ENCODE measurements at regions not wholly inside any gene's neighbourhood (a gene's known extent, or its start where the extent isn't known, plus 50 kb on each side); places are given as distances from the start of the nearest gene placed in this dataset.
"Not testable (repeated sequence)": the region's sequence is repeated elsewhere in the genome, so short reads cannot be mapped to it uniquely, and the experiment has no call there.

- H2AFZ ChIP-seq (ENCODE audit: low read depth, low read length); H3K9me3 ChIP-seq (ENCODE audit: control insufficient read depth, low read length); H3K23ac ChIP-seq (ENCODE audit: low read length in 2 of 2); H4K91ac ChIP-seq (ENCODE audit: low read length); H3K4me1 ChIP-seq (ENCODE audit: control insufficient read depth, insufficient read depth, low read depth, low read length); H2BK15ac ChIP-seq (ENCODE audit: low read depth, poor library complexity, severe bottlenecking); H3K18ac ChIP-seq (ENCODE audit: low read depth in 1 of 2, low read length in 2 of 2); H3K79me1 ChIP-seq (replicated peaks; ENCODE audit: low read length, poor library complexity, severe bottlenecking); H3K4me2 ChIP-seq (ENCODE audit: low read length, poor library complexity, severe bottlenecking); H3K27me3 ChIP-seq (ENCODE audit: control insufficient read depth in 1 of 2, insufficient read depth in 1 of 2, low read length in 2 of 2); H2BK120ac ChIP-seq (ENCODE audit: low read depth, low read length); H3K27ac ChIP-seq (ENCODE audit: low read length, poor library complexity, severe bottlenecking); H2BK5ac ChIP-seq (ENCODE audit: low read depth, low read length, poor library complexity, severe bottlenecking); H3K9ac ChIP-seq (ENCODE audit: low read length); H2AK5ac ChIP-seq (ENCODE audit: low read length, severe bottlenecking); H2BK12ac ChIP-seq (ENCODE audit: low read length in 2 of 2); H3K4ac ChIP-seq (ENCODE audit: low read depth in 1 of 2, low read length in 2 of 2); H3K36me3 ChIP-seq (ENCODE audit: control insufficient read depth in 1 of 2, insufficient read depth in 2 of 2, low read depth in 1 of 2, low read length in 2 of 2); H3K14ac ChIP-seq (ENCODE audit: low read length in 2 of 2); H3K4me3 ChIP-seq (ENCODE audit: insufficient read depth in 1 of 2, low read depth in 1 of 2, low read length in 2 of 2); H4K8ac ChIP-seq (ENCODE audit: low read length); DNase-seq: not testable (repeated sequence)
- WGBS, result 45% methylated on average over 8 of the region's 9 CpGs
Observed at GRCh38 chr2:64253421-64253820, 109.2 kb upstream of the PELI1 start.

GRCh38 chr2:64258566-64258965, 114.3 kb upstream of the PELI1 start:
- no peaks in the 10 kb centered on the region for H3K79me1 ChIP-seq (replicated peaks; ENCODE audit: low read length, poor library complexity, severe bottlenecking)
- H4K91ac ChIP-seq (ENCODE audit: low read length), result no peak overlapping the region
- H3K4me3 ChIP-seq (ENCODE audit: insufficient read depth in 1 of 2, low read depth in 1 of 2, low read length in 2 of 2), result no peak overlapping the region
- 88% methylated on average over 3 of the region's 5 CpGs for WGBS
- no peak overlapping the region for H2BK12ac ChIP-seq (ENCODE audit: low read length in 2 of 2)
- no peaks in the 10 kb centered on the region for H3K9me3 ChIP-seq (ENCODE audit: control insufficient read depth, low read length)
- no peak overlapping the region for H3K9ac ChIP-seq (ENCODE audit: low read length)
- no peak overlapping the region for H2BK5ac ChIP-seq (ENCODE audit: low read depth, low read length, poor library complexity, severe bottlenecking)
- no peak overlapping the region for H3K4ac ChIP-seq (ENCODE audit: low read depth in 1 of 2, low read length in 2 of 2)
- H3K23ac ChIP-seq (ENCODE audit: low read length in 2 of 2), result no peak overlapping the region
- H4K8ac ChIP-seq (ENCODE audit: low read length), result no peak overlapping the region
- H3K27me3 ChIP-seq (ENCODE audit: control insufficient read depth in 1 of 2, insufficient read depth in 1 of 2, low read length in 2 of 2), result no peaks in the 10 kb centered on the region
- H3K36me3 ChIP-seq (ENCODE audit: control insufficient read depth in 1 of 2, insufficient read depth in 2 of 2, low read depth in 1 of 2, low read length in 2 of 2), result no peaks in the 10 kb centered on the region
- no peak overlapping the region for H3K14ac ChIP-seq (ENCODE audit: low read length in 2 of 2)
- H2BK15ac ChIP-seq (ENCODE audit: low read depth, poor library complexity, severe bottlenecking), result no peak overlapping the region
- no peak overlapping the region for H2BK120ac ChIP-seq (ENCODE audit: low read depth, low read length)
- no peak for DNase-seq
- no peak overlapping the region for H2AFZ ChIP-seq (ENCODE audit: low read depth, low read length)
- no peak overlapping the region for H3K27ac ChIP-seq (ENCODE audit: low read length, poor library complexity, severe bottlenecking)
- no peak overlapping the region for H3K18ac ChIP-seq (ENCODE audit: low read depth in 1 of 2, low read length in 2 of 2)
- peaks cover 10% of the 10 kb centered on the region for H3K4me1 ChIP-seq (ENCODE audit: control insufficient read depth, insufficient read depth, low read depth, low read length)
- H2AK5ac ChIP-seq (ENCODE audit: low read length, severe bottlenecking), result no peak overlapping the region
- no peak overlapping the region for H3K4me2 ChIP-seq (ENCODE audit: low read length, poor library complexity, severe bottlenecking)

- Histone ChIP-seq H3K4me2 (ENCODE audit: low read length, poor library complexity, severe bottlenecking) (no peak overlapping the region), H3K4me3 (ENCODE audit: insufficient read depth in 1 of 2, low read depth in 1 of 2, low read length in 2 of 2) (no peak overlapping the region), H3K27ac (ENCODE audit: low read length, poor library complexity, severe bottlenecking) (no peak overlapping the region), H3K9me3 (ENCODE audit: control insufficient read depth, low read length) (no peaks in the 10 kb centered on the region), H3K23ac (ENCODE audit: low read length in 2 of 2) (no peak overlapping the region), H2AK5ac (ENCODE audit: low read length, severe bottlenecking) (no peak overlapping the region), H2BK12ac (ENCODE audit: low read length in 2 of 2) (no peak overlapping the region), H4K91ac (ENCODE audit: low read length) (no peak overlapping the region), H2BK5ac (ENCODE audit: low read depth, low read length, poor library complexity, severe bottlenecking) (no peak overlapping the region), H3K9ac (ENCODE audit: low read length) (no peak overlapping the region), H3K14ac (ENCODE audit: low read length in 2 of 2) (no peak overlapping the region), H3K36me3 (ENCODE audit: control insufficient read depth in 1 of 2, insufficient read depth in 2 of 2, low read depth in 1 of 2, low read length in 2 of 2) (no peaks in the 10 kb centered on the region), H3K4me1 (ENCODE audit: control insufficient read depth, insufficient read depth, low read depth, low read length) (peaks cover 12% of the 10 kb centered on the region), H4K8ac (ENCODE audit: low read length) (no peak overlapping the region), H3K18ac (ENCODE audit: low read depth in 1 of 2, low read length in 2 of 2) (no peak overlapping the region), H3K79me1 (replicated peaks; ENCODE audit: low read length, poor library complexity, severe bottlenecking) (no peaks in the 10 kb centered on the region), H3K27me3 (ENCODE audit: control insufficient read depth in 1 of 2, insufficient read depth in 1 of 2, low read length in 2 of 2) (no peaks in the 10 kb centered on the region), H2AFZ (ENCODE audit: low read depth, low read length) (no peak overlapping the region), H2BK120ac (ENCODE audit: low read depth, low read length) (no peak overlapping the region), H3K4ac (ENCODE audit: low read depth in 1 of 2, low read length in 2 of 2) (no peak overlapping the region), H2BK15ac (ENCODE audit: low read depth, poor library complexity, severe bottlenecking) (no peak overlapping the region)
- 90% methylated on average over 1 of the region's 2 CpGs for WGBS
- DNase-seq, result no peak
Observed at GRCh38 chr2:64259312-64259711, 115.1 kb upstream of the PELI1 start.

GRCh38 chr2:64260093-64260803, 116.0 kb upstream of the PELI1 start:
- H2BK15ac ChIP-seq (ENCODE audit: low read depth, poor library complexity, severe bottlenecking), result no peak overlapping the region
- no peak overlapping the region for H3K18ac ChIP-seq (ENCODE audit: low read depth in 1 of 2, low read length in 2 of 2)
- H3K23ac ChIP-seq (ENCODE audit: low read length in 2 of 2), result no peak overlapping the region
- H3K4me3 ChIP-seq (ENCODE audit: insufficient read depth in 1 of 2, low read depth in 1 of 2, low read length in 2 of 2), result no peak overlapping the region
- H3K79me1 ChIP-seq (replicated peaks; ENCODE audit: low read length, poor library complexity, severe bottlenecking), result no peaks in the 10 kb centered on the region
- H2BK5ac ChIP-seq (ENCODE audit: low read depth, low read length, poor library complexity, severe bottlenecking), result no peak overlapping the region
- no peak overlapping the region for H4K8ac ChIP-seq (ENCODE audit: low read length)
- H2AFZ ChIP-seq (ENCODE audit: low read depth, low read length), result no peak overlapping the region
- no peak overlapping the region for H3K9ac ChIP-seq (ENCODE audit: low read length)
- H3K9me3 ChIP-seq (ENCODE audit: control insufficient read depth, low read length), result no peaks in the 10 kb centered on the region
- no peak overlapping the region for H3K27ac ChIP-seq (ENCODE audit: low read length, poor library complexity, severe bottlenecking)
- H3K4me2 ChIP-seq (ENCODE audit: low read length, poor library complexity, severe bottlenecking), result no peak overlapping the region
- H2BK120ac ChIP-seq (ENCODE audit: low read depth, low read length), result no peak overlapping the region
- H4K91ac ChIP-seq (ENCODE audit: low read length), result no peak overlapping the region
- H3K4ac ChIP-seq (ENCODE audit: low read depth in 1 of 2, low read length in 2 of 2), result no peak overlapping the region
- H3K14ac ChIP-seq (ENCODE audit: low read length in 2 of 2), result no peak overlapping the region
- no peak overlapping the region for H2AK5ac ChIP-seq (ENCODE audit: low read length, severe bottlenecking)
- no peaks in the 10 kb centered on the region for H3K27me3 ChIP-seq (ENCODE audit: control insufficient read depth in 1 of 2, insufficient read depth in 1 of 2, low read length in 2 of 2)
- H3K4me1 ChIP-seq (ENCODE audit: control insufficient read depth, insufficient read depth, low read depth, low read length), result peaks cover 12% of the 10 kb centered on the region
- DNase-seq, result no peak
- no peaks in the 10 kb centered on the region for H3K36me3 ChIP-seq (ENCODE audit: control insufficient read depth in 1 of 2, insufficient read depth in 2 of 2, low read depth in 1 of 2, low read length in 2 of 2)
- no peak overlapping the region for H2BK12ac ChIP-seq (ENCODE audit: low read length in 2 of 2)
- WGBS, result 96% methylated on average over 5 of the region's 6 CpGs
